KMS-11 (cell line): ENCODE measurements at regions not wholly inside any gene's neighbourhood (a gene's known extent, or its start where the extent isn't known, plus 50 kb on each side); places are given as distances from the start of the nearest gene placed in this dataset.
"Not testable (repeated sequence)": the region's sequence is repeated elsewhere in the genome, so short reads cannot be mapped to it uniquely, and the experiment has no call there.

Experiments used
- H2AFZ ChIP-seq: fragments of 200-600 bp; sonication (generic); 2 replicates; pipeline ENCODE4 v1.6.1; 2016; ENCODE audit warnings: antibody characterized with exemption, mixed run types, low read depth
- H3K27ac ChIP-seq: fragments of 200-600 bp; sonication (generic); 2 replicates; pipeline ENCODE4 v1.6.1; 2016; ENCODE audit warnings: mild to moderate bottlenecking, mixed run types
- H3K27me3 ChIP-seq: fragments of 200-600 bp; sonication (generic); 2 replicates; pipeline ENCODE4 v1.6.1; 2017; ENCODE audit warnings: mild to moderate bottlenecking, low read depth, mixed run types, moderate library complexity; ENCODE audit not compliant: insufficient read depth
- H3K36me3 ChIP-seq: fragments of 200-600 bp; sonication (generic); 2 replicates; pipeline ENCODE4 v1.6.1; 2017; ENCODE audit warnings: mild to moderate bottlenecking, mixed run types; ENCODE audit not compliant: insufficient read depth
- H3K4me1 ChIP-seq: fragments of 200-600 bp; sonication (generic); 2 replicates; pipeline ENCODE4 v1.6.1; 2016; ENCODE audit warnings: mild to moderate bottlenecking, low read depth, mixed run types; ENCODE audit not compliant: poor library complexity, severe bottlenecking
- H3K4me2 ChIP-seq: fragments of 200-600 bp; sonication (generic); 2 replicates; pipeline ENCODE4 v1.7.0; 2016; ENCODE audit warnings: mild to moderate bottlenecking, mixed run types
- H3K4me3 ChIP-seq: fragments of 200-600 bp; sonication (generic); IDR thresholded peaks from 2 replicates; pipeline ENCODE4 v1.6.1; 2017; ENCODE audit warnings: low read depth, low read length, mixed read lengths; ENCODE audit not compliant: insufficient read depth
- H3K79me2 ChIP-seq: fragments of 200-600 bp; sonication (generic); 2 replicates; pipeline ENCODE4 v1.6.1; 2016; ENCODE audit warnings: low read depth, mixed run types; ENCODE audit not compliant: insufficient read depth
- H3K9ac ChIP-seq: fragments of 200-600 bp; sonication (generic); 2 replicates; pipeline ENCODE4 v1.6.1; 2016; ENCODE audit warnings: mild to moderate bottlenecking, mixed run types
- H4K20me1 ChIP-seq: fragments of 200-600 bp; sonication (generic); 2 replicates; pipeline ENCODE4 v1.6.1; 2016; ENCODE audit warnings: mild to moderate bottlenecking, mixed run types; ENCODE audit not compliant: insufficient read depth
- TF ChIP-seq, protein P1 (sequence below): fragments of 200-600 bp; sonication (generic); conservative IDR thresholded peaks from 2 replicates; pipeline ENCODE4 v1.6.1; 2017; ENCODE audit warnings: low read depth, mild to moderate bottlenecking, antibody characterized with exemption, low read length, moderate library complexity, mixed read lengths

DNA sequence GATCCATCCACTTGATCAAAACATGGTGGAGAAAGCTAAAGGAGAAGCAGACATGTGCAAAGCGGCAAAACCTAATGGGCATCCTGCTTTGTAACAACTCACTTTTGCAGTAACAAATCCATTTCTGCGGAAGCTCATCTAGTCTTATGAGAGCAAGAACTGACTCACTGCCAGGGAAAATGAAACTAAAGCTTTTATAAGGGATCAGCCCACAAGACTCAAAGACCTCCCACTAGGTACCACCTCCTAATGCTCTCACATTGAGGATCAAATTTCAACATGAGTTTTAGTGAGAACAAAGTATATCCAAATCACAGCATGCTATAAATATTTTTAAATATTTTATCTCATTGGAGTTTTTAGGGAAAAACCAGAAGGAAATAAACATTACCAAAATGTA, 120.1 kb upstream of the GNAI1 start:
- Histone ChIP-seq H2AFZ (no peak overlapping the region), H3K36me3 (no peaks in the 10 kb centered on the region), H3K4me3 (no peak overlapping the region)

DNA sequence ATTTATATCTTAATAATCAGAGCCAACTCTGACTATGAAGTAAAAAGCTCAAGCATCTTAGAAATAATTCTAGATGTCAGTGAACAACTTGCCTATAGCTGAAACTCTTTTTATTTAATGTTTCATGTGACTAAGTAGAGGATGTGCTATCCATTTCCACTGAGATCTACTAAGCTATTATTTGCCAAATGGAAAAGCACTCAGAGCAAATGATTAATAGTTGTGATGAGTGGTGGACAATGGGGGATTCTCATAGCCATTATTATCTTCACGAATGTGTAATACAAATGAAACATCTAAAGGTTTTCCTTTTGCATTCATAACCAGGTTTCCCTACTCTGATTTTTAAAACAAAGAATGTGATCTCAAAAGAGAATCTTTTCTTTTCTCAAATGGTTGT, 126.6 kb upstream of the GNAI1 start:
- H3K4me1 ChIP-seq = peaks cover 3% of the 10 kb centered on the region
- H4K20me1 ChIP-seq = no peaks in the 10 kb centered on the region
- H2AFZ ChIP-seq = no peak overlapping the region
- no peaks in the 10 kb centered on the region for H3K27me3 ChIP-seq
- no peaks in the 10 kb centered on the region for H3K36me3 ChIP-seq
- no peaks in the 10 kb centered on the region for H3K79me2 ChIP-seq
- TF ChIP-seq, protein P1, sequence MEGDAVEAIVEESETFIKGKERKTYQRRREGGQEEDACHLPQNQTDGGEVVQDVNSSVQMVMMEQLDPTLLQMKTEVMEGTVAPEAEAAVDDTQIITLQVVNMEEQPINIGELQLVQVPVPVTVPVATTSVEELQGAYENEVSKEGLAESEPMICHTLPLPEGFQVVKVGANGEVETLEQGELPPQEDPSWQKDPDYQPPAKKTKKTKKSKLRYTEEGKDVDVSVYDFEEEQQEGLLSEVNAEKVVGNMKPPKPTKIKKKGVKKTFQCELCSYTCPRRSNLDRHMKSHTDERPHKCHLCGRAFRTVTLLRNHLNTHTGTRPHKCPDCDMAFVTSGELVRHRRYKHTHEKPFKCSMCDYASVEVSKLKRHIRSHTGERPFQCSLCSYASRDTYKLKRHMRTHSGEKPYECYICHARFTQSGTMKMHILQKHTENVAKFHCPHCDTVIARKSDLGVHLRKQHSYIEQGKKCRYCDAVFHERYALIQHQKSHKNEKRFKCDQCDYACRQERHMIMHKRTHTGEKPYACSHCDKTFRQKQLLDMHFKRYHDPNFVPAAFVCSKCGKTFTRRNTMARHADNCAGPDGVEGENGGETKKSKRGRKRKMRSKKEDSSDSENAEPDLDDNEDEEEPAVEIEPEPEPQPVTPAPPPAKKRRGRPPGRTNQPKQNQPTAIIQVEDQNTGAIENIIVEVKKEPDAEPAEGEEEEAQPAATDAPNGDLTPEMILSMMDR = no peak
- H3K9ac ChIP-seq = no peak overlapping the region
- H3K4me3 ChIP-seq = no peak overlapping the region
- H3K27ac ChIP-seq = no peak overlapping the region
- H3K4me2 ChIP-seq = no peak overlapping the region

More for the DNA sequence above, 120.1 kb upstream of the GNAI1 start:
- Histone ChIP-seq H3K4me2 (peak overlapping the region; percentile 10; the same call in 1 of the 2 replicates), H3K79me2 (no peaks in the 10 kb centered on the region), H3K27ac (peak overlapping the region; percentile 9; the same call in 1 of the 2 replicates), H3K27me3 (no peaks in the 10 kb centered on the region), H3K4me1 (peaks cover 29% of the 10 kb centered on the region), H3K9ac (no peak overlapping the region), H4K20me1 (no peaks in the 10 kb centered on the region)
- TF ChIP-seq, protein P1 = no peak

DNA sequence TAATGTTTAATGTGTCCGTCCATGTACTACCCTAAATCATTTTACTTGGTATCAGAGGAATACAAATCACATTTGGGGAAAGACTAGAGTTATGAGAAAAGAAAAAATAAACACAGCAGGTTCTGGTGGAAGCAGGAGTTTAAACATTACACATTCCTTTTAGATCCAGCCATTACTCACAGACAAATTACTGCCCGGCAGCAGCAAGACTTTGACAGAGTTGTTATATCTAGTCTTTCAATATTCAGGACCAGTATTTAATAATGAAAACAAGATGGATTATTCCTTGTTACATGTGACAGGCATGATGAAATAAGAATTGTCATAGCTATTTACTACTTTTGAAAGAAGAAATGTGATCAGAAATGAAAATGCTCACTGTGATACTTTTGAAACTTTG, 131.8 kb upstream of the GNAI1 start:
- Histone ChIP-seq H3K4me3 (no peak overlapping the region), H3K36me3 (no peaks in the 10 kb centered on the region), H3K27ac (no peak overlapping the region), H3K4me1 (no peaks in the 10 kb centered on the region), H3K4me2 (no peak overlapping the region), H3K27me3 (no peaks in the 10 kb centered on the region), H3K79me2 (no peaks in the 10 kb centered on the region), H4K20me1 (no peaks in the 10 kb centered on the region), H2AFZ (no peak overlapping the region), H3K9ac (no peak overlapping the region)
- TF ChIP-seq, protein P1 = no peak

DNA sequence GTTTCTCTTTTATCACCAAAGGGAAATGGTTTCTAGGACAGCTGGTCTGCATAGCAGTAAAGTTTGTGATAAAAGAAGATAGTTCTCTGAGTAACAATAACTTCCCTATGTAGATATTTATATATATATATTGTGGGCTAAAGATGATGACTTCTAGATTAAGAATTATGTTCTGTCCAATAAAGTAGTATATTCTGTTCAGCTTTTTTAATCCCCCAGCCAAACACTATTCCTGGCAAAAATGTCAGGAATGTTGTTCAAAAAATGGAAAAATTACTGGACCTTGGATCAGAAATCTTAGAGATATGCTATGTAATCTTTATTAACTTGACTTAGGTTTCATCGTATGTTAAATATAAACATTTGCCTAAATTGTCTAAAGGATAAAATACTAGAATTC, 136.3 kb upstream of the GNAI1 start:
- no peaks in the 10 kb centered on the region for H3K4me1 ChIP-seq
- no peak overlapping the region for H3K4me3 ChIP-seq
- H3K4me2 ChIP-seq = no peak overlapping the region
- no peaks in the 10 kb centered on the region for H3K79me2 ChIP-seq
- no peak overlapping the region for H3K27ac ChIP-seq
- H3K9ac ChIP-seq = no peak overlapping the region
- no peaks in the 10 kb centered on the region for H3K27me3 ChIP-seq
- H3K36me3 ChIP-seq = no peaks in the 10 kb centered on the region
- TF ChIP-seq, protein P1 = no peak
- no peaks in the 10 kb centered on the region for H4K20me1 ChIP-seq
- no peak overlapping the region for H2AFZ ChIP-seq

DNA sequence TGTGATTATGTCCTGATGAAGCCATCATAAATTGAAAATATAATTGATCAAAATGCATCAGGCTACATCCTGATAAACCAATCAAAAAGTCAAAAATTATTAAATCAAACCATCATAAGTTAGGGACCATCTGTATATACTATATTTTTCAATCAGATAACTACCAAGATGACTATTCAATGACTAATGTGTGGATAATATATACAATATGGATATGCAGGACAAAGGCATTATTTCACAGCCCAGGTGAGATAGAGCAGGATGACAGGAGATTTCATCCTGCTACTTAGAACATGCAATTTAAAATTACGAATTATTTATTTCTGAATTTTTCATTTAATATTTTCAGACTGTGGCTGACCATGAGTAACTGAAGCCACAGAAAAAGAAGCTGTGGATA, 137.3 kb upstream of the GNAI1 start:
- Histone ChIP-seq H2AFZ (no peak overlapping the region), H4K20me1 (no peaks in the 10 kb centered on the region), H3K27me3 (no peaks in the 10 kb centered on the region), H3K27ac (no peak overlapping the region), H3K4me2 (no peak overlapping the region), H3K36me3 (no peaks in the 10 kb centered on the region), H3K4me3 (no peak overlapping the region), H3K79me2 (no peaks in the 10 kb centered on the region), H3K4me1 (no peaks in the 10 kb centered on the region), H3K9ac (no peak overlapping the region)
- TF ChIP-seq, protein P1 = no peak

DNA sequence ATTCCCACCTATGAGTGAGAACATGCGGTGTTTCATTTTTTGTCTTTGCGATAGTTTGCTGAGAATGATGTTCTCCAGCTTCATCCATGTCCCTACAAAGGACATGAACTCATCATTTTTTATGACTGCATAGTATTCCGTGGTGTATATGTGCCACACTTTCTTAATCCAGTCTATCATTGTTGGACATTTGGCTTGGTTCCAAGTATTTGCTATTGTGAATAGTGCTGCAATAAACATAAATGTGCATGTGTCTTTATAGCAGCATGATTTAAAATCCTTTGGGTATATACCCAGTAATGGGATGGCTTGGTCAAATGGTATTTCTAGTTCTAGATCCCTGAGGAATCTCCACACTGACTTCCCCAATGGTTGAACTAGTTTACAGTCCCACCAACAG, 138.9 kb upstream of the GNAI1 start:
- not testable (repeated sequence) for H4K20me1 ChIP-seq, H3K27ac ChIP-seq, H3K4me1 ChIP-seq, H3K4me2 ChIP-seq, H3K36me3 ChIP-seq, H3K27me3 ChIP-seq, H3K4me3 ChIP-seq, H2AFZ ChIP-seq, H3K79me2 ChIP-seq, H3K9ac ChIP-seq
